SK-N-SH treated with all-trans-retinoic acid at 6 μM for 48 hours (cell line): ENCODE measurements at regions not wholly inside any gene's neighbourhood (a gene's known extent, or its start where the extent isn't known, plus 50 kb on each side); places are given as distances from the start of the nearest gene placed in this dataset.

Experiments
- CSDC2 ChIP-seq: fragments of 250-450 bp; sonication (Bioruptor Pico); IDR thresholded peaks from 2 replicates; pipeline ENCODE4 v1.5.0; 2020; ENCODE audit warnings: mild to moderate bottlenecking, moderate library complexity
- ZC3H10 ChIP-seq: fragments of 250-450 bp; sonication (Bioruptor Pico); IDR thresholded peaks from 2 replicates; pipeline ENCODE4 v1.5.1; 2021; ENCODE audit warnings: mild to moderate bottlenecking, moderate library complexity

DNA sequence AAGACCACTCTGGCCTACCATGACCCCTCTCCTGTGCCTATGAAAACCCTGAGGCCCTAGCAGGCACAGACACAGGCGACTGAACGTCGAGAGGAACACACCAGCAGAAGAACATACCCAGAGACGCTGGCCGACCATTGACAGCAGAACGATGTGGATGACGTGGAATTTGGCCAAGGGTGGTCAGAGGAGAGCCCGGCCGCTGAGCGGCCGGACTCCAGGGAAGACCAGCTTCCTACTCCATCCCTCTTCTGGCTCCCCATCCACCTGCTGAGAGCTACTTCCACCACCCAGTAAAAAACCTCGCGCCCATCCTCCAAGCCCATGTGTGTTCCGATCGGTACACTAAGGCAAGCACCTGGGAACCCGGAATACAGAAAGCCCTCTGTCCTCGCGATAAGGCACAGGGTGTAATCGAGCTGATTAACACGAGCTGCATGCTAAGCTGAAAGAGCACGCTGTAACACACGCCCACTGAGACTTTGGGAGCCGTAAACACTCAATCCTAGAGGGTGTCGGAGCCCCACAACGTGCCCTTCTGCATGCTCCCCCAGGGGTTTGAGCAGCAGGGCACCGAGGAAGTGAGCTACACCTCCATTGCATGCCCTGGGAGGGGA lies 150.3 kb downstream of the CENPF start:
- TF ChIP-seq CSDC2 (CRISPR knock-in tag) (no peak), ZC3H10 (no peak)
